ENCODE measurements at regions not wholly inside any gene's neighbourhood (a gene's known extent, or its start where the extent isn't known, plus 50 kb on each side); places are given as distances from the start of the nearest gene placed in this dataset.

- no peak for TF ChIP-seq POLR2A (IDR thresholded peaks at IDR 0.05)
- TF ChIP-seq, protein P1, sequence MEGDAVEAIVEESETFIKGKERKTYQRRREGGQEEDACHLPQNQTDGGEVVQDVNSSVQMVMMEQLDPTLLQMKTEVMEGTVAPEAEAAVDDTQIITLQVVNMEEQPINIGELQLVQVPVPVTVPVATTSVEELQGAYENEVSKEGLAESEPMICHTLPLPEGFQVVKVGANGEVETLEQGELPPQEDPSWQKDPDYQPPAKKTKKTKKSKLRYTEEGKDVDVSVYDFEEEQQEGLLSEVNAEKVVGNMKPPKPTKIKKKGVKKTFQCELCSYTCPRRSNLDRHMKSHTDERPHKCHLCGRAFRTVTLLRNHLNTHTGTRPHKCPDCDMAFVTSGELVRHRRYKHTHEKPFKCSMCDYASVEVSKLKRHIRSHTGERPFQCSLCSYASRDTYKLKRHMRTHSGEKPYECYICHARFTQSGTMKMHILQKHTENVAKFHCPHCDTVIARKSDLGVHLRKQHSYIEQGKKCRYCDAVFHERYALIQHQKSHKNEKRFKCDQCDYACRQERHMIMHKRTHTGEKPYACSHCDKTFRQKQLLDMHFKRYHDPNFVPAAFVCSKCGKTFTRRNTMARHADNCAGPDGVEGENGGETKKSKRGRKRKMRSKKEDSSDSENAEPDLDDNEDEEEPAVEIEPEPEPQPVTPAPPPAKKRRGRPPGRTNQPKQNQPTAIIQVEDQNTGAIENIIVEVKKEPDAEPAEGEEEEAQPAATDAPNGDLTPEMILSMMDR (IDR thresholded peaks at IDR 0.05): no peak
These were observed 394.1 kb upstream of the PROK2 start for GRCh38 chr3:72179107-72179464.

Data from right lobe of liver (tissue), 4 donors.